Neuronal stem cell (in vitro differentiated cells): ENCODE measurements at regions not wholly inside any gene's neighbourhood (a gene's known extent, or its start where the extent isn't known, plus 50 kb on each side); places are given as distances from the start of the nearest gene placed in this dataset.

ENCODE experiments used
- DNase-seq: peaks from one replicate; pipeline ENCODE4 v3.0.0-alpha.2; 2013; ENCODE audit warnings: low spot score
- H2AFZ ChIP-seq: one replicate; pipeline ENCODE4 v1.6.1; 2013; ENCODE audit warnings: mild to moderate bottlenecking, low read length, inconsistent platforms
- H2AK5ac ChIP-seq: 2 replicates; pipeline ENCODE4 v1.6.1; 2013; ENCODE audit warnings: low read depth, mild to moderate bottlenecking, inconsistent platforms, low read length, moderate library complexity, mixed read lengths
- H2BK120ac ChIP-seq: 2 replicates; pipeline ENCODE4 v1.6.1; 2013; ENCODE audit warnings: low read depth, mild to moderate bottlenecking, inconsistent platforms, low read length, moderate library complexity, mixed read lengths
- H2BK12ac ChIP-seq: one replicate; pipeline ENCODE4 v1.6.1; 2013; ENCODE audit warnings: low read length, inconsistent platforms
- H2BK15ac ChIP-seq: 2 replicates; pipeline ENCODE4 v1.6.1; 2013; ENCODE audit warnings: mild to moderate bottlenecking, low read length, inconsistent platforms, mixed read lengths
- H2BK5ac ChIP-seq: one replicate; pipeline ENCODE4 v1.6.1; 2013; ENCODE audit warnings: inconsistent platforms, mild to moderate bottlenecking, low read length, moderate library complexity
- H3K14ac ChIP-seq: one replicate; pipeline ENCODE4 v1.6.1; 2013; ENCODE audit warnings: low read length, inconsistent platforms
- H3K18ac ChIP-seq: 2 replicates; pipeline ENCODE4 v1.6.1; 2013; ENCODE audit warnings: low read length, inconsistent platforms
- H3K23ac ChIP-seq: 2 replicates; pipeline ENCODE4 v1.6.1; 2013; ENCODE audit warnings: low read depth, mild to moderate bottlenecking, mixed read lengths, low read length, inconsistent platforms; ENCODE audit not compliant: poor library complexity
- H3K27ac ChIP-seq: replicated peaks from 3 replicates; pipeline ENCODE4 v1.5.1; 2013; ENCODE audit warnings: low read length, inconsistent platforms
- H3K27me3 ChIP-seq, 3 experiments: 2 replicates each; pipeline ENCODE4 v1.6.1; 2013; ENCODE audit warnings: low read length in 3 of 3, mild to moderate bottlenecking in 2 of 3, inconsistent platforms in 1 of 3, low read depth in 1 of 3, mixed read lengths in 1 of 3, moderate library complexity in 1 of 3; ENCODE audit not compliant: control insufficient read depth in 3 of 3, insufficient read depth in 3 of 3
- H3K36me3 ChIP-seq, 2 donors: replicated peaks in 1 of 2; 2 replicates each; pipeline ENCODE4 v1.6.1; 2013; ENCODE audit warnings: low read length in 2 of 2; ENCODE audit not compliant: control insufficient read depth in 2 of 2, insufficient read depth in 2 of 2
- H3K4ac ChIP-seq: 2 replicates; pipeline ENCODE4 v1.6.1; 2013; ENCODE audit warnings: inconsistent platforms, mild to moderate bottlenecking, low read length, moderate library complexity
- H3K4me1 ChIP-seq, 2 donors: 1 replicate in 1 of 2; 2 replicates in 1 of 2; pipeline ENCODE4 v1.6.1; 2013; ENCODE audit warnings: low read length in 2 of 2, low read depth in 1 of 2; ENCODE audit not compliant: control insufficient read depth in 2 of 2, insufficient read depth in 1 of 2
- H3K4me2 ChIP-seq: one replicate; pipeline ENCODE4 v1.6.1; 2013; ENCODE audit warnings: mild to moderate bottlenecking, low read length, inconsistent platforms; ENCODE audit not compliant: insufficient read depth, poor library complexity, severe bottlenecking
- H3K4me3 ChIP-seq, 2 donors: 2 replicates each; pipeline ENCODE4 v1.5.1; 2013; ENCODE audit warnings: low read length in 2 of 2, mild to moderate bottlenecking in 2 of 2, inconsistent platforms in 1 of 2, moderate library complexity in 1 of 2
- H3K79me1 ChIP-seq: one replicate; pipeline ENCODE4 v1.6.1; 2013; ENCODE audit warnings: low read depth, mild to moderate bottlenecking, inconsistent platforms, low read length, moderate library complexity
- H3K9ac ChIP-seq: one replicate; pipeline ENCODE4 v1.6.1; 2013; ENCODE audit warnings: mild to moderate bottlenecking, low read depth, low read length, inconsistent platforms; ENCODE audit not compliant: poor library complexity
- H3K9me3 ChIP-seq, 2 donors: replicated peaks in 1 of 2; 2 replicates each; pipeline versions ENCODE3 to v1.6.1; 2013; ENCODE audit warnings: low read length in 2 of 2, mild to moderate bottlenecking in 2 of 2, inconsistent platforms in 1 of 2, low read depth in 1 of 2, mixed read lengths in 1 of 2, moderate library complexity in 1 of 2; ENCODE audit not compliant: control insufficient read depth in 2 of 2, insufficient read depth in 1 of 2
- H4K8ac ChIP-seq: one replicate; pipeline ENCODE4 v1.6.1; 2013; ENCODE audit warnings: low read depth, mild to moderate bottlenecking, inconsistent platforms, low read length, moderate library complexity
- H4K91ac ChIP-seq: one replicate; pipeline ENCODE4 v1.6.1; 2013; ENCODE audit warnings: low read length, low read depth, mild to moderate bottlenecking, inconsistent platforms; ENCODE audit not compliant: poor library complexity
- WGBS, 2 donors: extraction: QIAGEN DNeasy Blood & Tissue Kit; methylation state at CpG; one replicate each; pipeline ENCODE4 v1.1.7; 2013; ENCODE audit warnings: missing lambda C conversion rate in 2 of 2, mixed read lengths in 1 of 2; ENCODE audit not compliant: insufficient read length in 2 of 2, insufficient replicate concordance in 1 of 2; ENCODE audit errors: extremely low coverage in 2 of 2; 5-methylcytosine and 5-hydroxymethylcytosine counted together

GRCh38 chr11:13101644-13102512 is 92.8 kb downstream of the RASSF10 start:
- H3K27ac ChIP-seq, result peak overlapping the region; percentile 58
- H3K18ac ChIP-seq, result peak overlapping the region; percentile 11
- no peak for DNase-seq
- no peak overlapping the region for H4K91ac ChIP-seq
- no CpG with 5 or more reads among the region's 5 CpGs for WGBS, 2 donors
- peak overlapping the region in 1 of 2 donors; percentile 2 for H3K4me3 ChIP-seq
- H3K27me3 ChIP-seq, result no peaks in the 10 kb centered on the region
- H3K79me1 ChIP-seq, result no peaks in the 10 kb centered on the region
- H2BK5ac ChIP-seq, result no peak overlapping the region
- no peaks in the 10 kb centered on the region for H3K9me3 ChIP-seq
- no peak overlapping the region for H2BK15ac ChIP-seq
- no peak overlapping the region for H2BK12ac ChIP-seq
- H3K23ac ChIP-seq, result no peak overlapping the region
- H3K4me1 ChIP-seq, result peaks cover 13 to 21% of the 10 kb centered on the region in 2 donors
- no peak overlapping the region for H3K14ac ChIP-seq
- no peaks in the 10 kb centered on the region for H3K36me3 ChIP-seq
- H2AFZ ChIP-seq, result peak overlapping the region; percentile 79
- H2AK5ac ChIP-seq, result no peak overlapping the region
- no peak overlapping the region for H3K9ac ChIP-seq
- H2BK120ac ChIP-seq, result no peak overlapping the region
- H3K4me2 ChIP-seq, result no peak overlapping the region
- no peak overlapping the region for H3K4ac ChIP-seq
- H4K8ac ChIP-seq, result no peak overlapping the region

- H3K9me3 ChIP-seq, result no peaks in the 10 kb centered on the region
- H2AFZ ChIP-seq, result peak overlapping the region; percentile 79
- no peak overlapping the region for H3K4me2 ChIP-seq
- WGBS, 2 donors, result no CpG with 5 or more reads among the region's 2 CpGs
- no peak overlapping the region for H2AK5ac ChIP-seq
- H3K4me3 ChIP-seq, result no peak overlapping the region
- no peak overlapping the region for H3K23ac ChIP-seq
- DNase-seq, result no peak
- no peak overlapping the region for H2BK120ac ChIP-seq
- H4K8ac ChIP-seq, result no peak overlapping the region
- H2BK12ac ChIP-seq, result no peak overlapping the region
- no peak overlapping the region for H3K18ac ChIP-seq
- H3K9ac ChIP-seq, result no peak overlapping the region
- H2BK5ac ChIP-seq, result no peak overlapping the region
- no peak overlapping the region for H3K4ac ChIP-seq
- no peak overlapping the region for H2BK15ac ChIP-seq
- H3K27me3 ChIP-seq, result no peaks in the 10 kb centered on the region
- H3K79me1 ChIP-seq, result no peaks in the 10 kb centered on the region
- no peak overlapping the region for H3K14ac ChIP-seq
- H3K36me3 ChIP-seq, result no peaks in the 10 kb centered on the region
- H4K91ac ChIP-seq, result no peak overlapping the region
- H3K4me1 ChIP-seq, result peaks cover 13 to 21% of the 10 kb centered on the region in 2 donors
- peak overlapping the region; percentile 25 for H3K27ac ChIP-seq
These were observed 93.4 kb downstream of the RASSF10 start for GRCh38 chr11:13102513-13102840.

GRCh38 chr11:13102865-13103539 is 93.9 kb downstream of the RASSF10 start:
- H2BK12ac ChIP-seq, result no peak overlapping the region
- H3K9me3 ChIP-seq, result peaks cover 0 to under 1% of the 10 kb centered on the region in 2 donors
- no peak overlapping the region for H3K14ac ChIP-seq
- no peak overlapping the region for H3K4me2 ChIP-seq
- H3K9ac ChIP-seq, result no peak overlapping the region
- no peak for DNase-seq
- H2BK120ac ChIP-seq, result no peak overlapping the region
- H3K79me1 ChIP-seq, result no peaks in the 10 kb centered on the region
- H4K8ac ChIP-seq, result no peak overlapping the region
- no CpG with 5 or more reads among the region's 5 CpGs for WGBS, 2 donors
- H3K27ac ChIP-seq, result no peak overlapping the region
- H3K27me3 ChIP-seq, result no peaks in the 10 kb centered on the region
- H4K91ac ChIP-seq, result no peak overlapping the region
- H2AK5ac ChIP-seq, result no peak overlapping the region
- H3K4me1 ChIP-seq, result peaks cover 13 to 19% of the 10 kb centered on the region in 2 donors
- H3K18ac ChIP-seq, result no peak overlapping the region
- H2BK15ac ChIP-seq, result no peak overlapping the region
- no peaks in the 10 kb centered on the region for H3K36me3 ChIP-seq
- H3K4ac ChIP-seq, result no peak overlapping the region
- no peak overlapping the region for H2BK5ac ChIP-seq
- H2AFZ ChIP-seq, result no peak overlapping the region
- H3K23ac ChIP-seq, result no peak overlapping the region
- H3K4me3 ChIP-seq, result no peak overlapping the region

- Histone ChIP-seq H2BK15ac (peak overlapping the region; percentile 22), H3K18ac (peak overlapping the region; percentile 73), H4K8ac (no peak overlapping the region), H3K9ac (no peak overlapping the region), H3K14ac (no peak overlapping the region), H3K9me3 (peaks cover 0 to 3% of the 10 kb centered on the region in 2 donors), H3K4me3 (no peak overlapping the region), H3K4me1 (peaks cover 13 to 14% of the 10 kb centered on the region in 2 donors), H4K91ac (no peak overlapping the region), H3K79me1 (no peaks in the 10 kb centered on the region), H3K4me2 (no peak overlapping the region), H2AK5ac (peak overlapping the region; percentile 72), H3K36me3 (no peaks in the 10 kb centered on the region), H3K27ac (no peak overlapping the region), H3K23ac (no peak overlapping the region), H3K27me3 (no peaks in the 10 kb centered on the region), H2BK12ac (no peak overlapping the region), H3K4ac (no peak overlapping the region), H2AFZ (peak overlapping the region; percentile 4), H2BK120ac (no peak overlapping the region), H2BK5ac (no peak overlapping the region)
- no peak for DNase-seq
- WGBS, 2 donors, result no CpG with 5 or more reads among the region's 2 CpGs
These were observed 94.9 kb downstream of the RASSF10 start for GRCh38 chr11:13103962-13104554.
